ENCODE measurements at regions not wholly inside any gene's neighbourhood (a gene's known extent, or its start where the extent isn't known, plus 50 kb on each side); places are given as distances from the start of the nearest gene placed in this dataset.
A peak's percentile ranks its signal among the peaks of the same experiment; 100 is the strongest.

- Histone ChIP-seq H3K36me3 (replicated peaks; ENCODE audit: insufficient read depth, low read depth) (no peaks in the 10 kb centered on the region), H3K4me2 (no peak overlapping the region), H3K27me3 (no peaks in the 10 kb centered on the region), H2AFZ (no peak overlapping the region), H4K20me1 (ENCODE audit: insufficient read depth, poor library complexity, severe bottlenecking) (no peaks in the 10 kb centered on the region), H3K9me3 (ENCODE audit: low read depth) (no peaks in the 10 kb centered on the region), H3K9me2 (replicated peaks; ENCODE audit: insufficient read depth) (no peaks in the 10 kb centered on the region), H3K4me1 (ENCODE audit: insufficient read depth) (no peaks in the 10 kb centered on the region), H3K4me3 (no peak overlapping the region), H3K79me2 (no peaks in the 10 kb centered on the region), H3K27ac (no peak overlapping the region)
- 91% methylated on average over 14 of the region's 14 CpGs for WGBS (ENCODE audit: low lambda C conversion rate, missing lambda C conversion rate)
- TF ChIP-seq EZH2phosphoT487 (IDR thresholded peaks at IDR 0.05; ENCODE audit: low read depth, severe bottlenecking, unreplicated experiment) (no peak), EZH2 (IDR thresholded peaks at IDR 0.05; ENCODE audit: borderline replicate concordance) (no peak), CTCF (IDR thresholded peaks at IDR 0.05; ENCODE audit: poor library complexity) (no peak)
- no peak for DNase-seq (ENCODE audit: low spot score)
These were observed 76.3 kb downstream of the RTP5 start for GRCh38 chr2:241945803-241946202.

DNA sequence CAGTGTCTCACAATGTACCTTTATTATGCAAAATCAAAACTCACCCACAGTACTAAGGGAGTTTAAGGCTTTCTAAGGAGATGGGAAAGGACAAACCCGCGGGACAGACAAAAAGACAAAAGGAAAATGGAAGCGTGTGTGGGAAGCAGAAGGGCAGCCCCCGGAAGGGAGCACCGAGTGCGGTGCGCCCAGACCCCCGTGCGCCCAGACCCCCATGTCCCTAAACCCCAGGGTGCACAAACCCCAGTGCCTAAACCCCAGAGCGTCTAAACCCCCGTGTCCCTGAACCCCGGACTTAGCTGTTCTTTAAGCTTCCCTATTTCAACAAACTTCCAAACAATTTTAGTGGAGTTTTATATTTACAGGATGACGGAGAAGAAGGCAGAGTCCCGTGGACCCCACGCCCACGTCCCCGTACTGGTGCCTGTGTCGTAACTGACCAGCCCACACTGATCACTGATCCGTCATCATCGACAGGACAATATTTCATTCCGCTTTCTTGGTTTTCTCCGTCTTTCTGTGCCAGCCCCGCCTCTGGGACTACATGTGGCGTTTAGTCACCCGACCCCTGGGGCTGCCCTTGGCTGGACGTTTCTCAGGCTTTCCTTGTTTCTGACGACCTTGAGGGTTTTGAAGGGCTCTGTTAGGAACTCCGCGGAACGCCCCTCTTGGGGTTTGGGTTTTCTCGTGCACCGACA, 76.9 kb downstream of the RTP5 start:
- no peak for TF ChIP-seq EZH2 (IDR thresholded peaks at IDR 0.05; ENCODE audit: borderline replicate concordance)
- TF ChIP-seq CTCF (IDR thresholded peaks at IDR 0.05; ENCODE audit: poor library complexity), result no peak
- no peak for TF ChIP-seq EZH2phosphoT487 (IDR thresholded peaks at IDR 0.05; ENCODE audit: low read depth, severe bottlenecking, unreplicated experiment)
- no peak for DNase-seq (ENCODE audit: low spot score)
- Histone ChIP-seq H3K36me3 (replicated peaks; ENCODE audit: insufficient read depth, low read depth) (no peaks in the 10 kb centered on the region), H4K20me1 (ENCODE audit: insufficient read depth, poor library complexity, severe bottlenecking) (no peaks in the 10 kb centered on the region), H3K9me2 (replicated peaks; ENCODE audit: insufficient read depth) (no peaks in the 10 kb centered on the region), H3K9me3 (ENCODE audit: low read depth) (no peaks in the 10 kb centered on the region), H2AFZ (no peak overlapping the region), H3K27ac (no peak overlapping the region), H3K4me3 (no peak overlapping the region), H3K27me3 (no peaks in the 10 kb centered on the region), H3K4me2 (peak overlapping the region; percentile 37), H3K79me2 (no peaks in the 10 kb centered on the region), H3K4me1 (ENCODE audit: insufficient read depth) (peaks cover 3% of the 10 kb centered on the region)
- 76% methylated on average over 32 of the region's 32 CpGs for WGBS (ENCODE audit: low lambda C conversion rate, missing lambda C conversion rate)

DNA sequence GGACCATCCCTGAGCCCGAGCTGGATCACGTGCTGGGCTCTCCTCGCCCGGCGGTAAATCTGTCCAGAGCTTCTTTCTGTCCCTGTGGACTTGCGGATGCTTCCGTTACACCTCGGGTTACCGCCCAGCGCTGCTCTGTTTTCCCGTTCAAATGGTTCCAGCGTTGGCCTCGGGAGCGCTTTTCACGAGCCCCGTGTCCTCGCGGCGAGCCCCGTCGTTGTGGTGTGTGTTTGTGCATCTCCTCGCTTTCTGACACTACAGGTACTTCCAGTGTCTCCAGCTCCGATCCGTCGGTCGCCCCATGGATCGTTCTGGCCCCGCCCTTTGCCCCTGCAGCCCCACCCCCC, 77.4 kb downstream of the RTP5 start:
- H3K4me2 ChIP-seq, result peak overlapping the region; percentile 37
- no peaks in the 10 kb centered on the region for H3K9me3 ChIP-seq (ENCODE audit: low read depth)
- no peaks in the 10 kb centered on the region for H3K27me3 ChIP-seq
- H3K9me2 ChIP-seq (replicated peaks; ENCODE audit: insufficient read depth), result no peaks in the 10 kb centered on the region
- H2AFZ ChIP-seq, result no peak overlapping the region
- no peaks in the 10 kb centered on the region for H4K20me1 ChIP-seq (ENCODE audit: insufficient read depth, poor library complexity, severe bottlenecking)
- no peak overlapping the region for H3K4me3 ChIP-seq
- no peaks in the 10 kb centered on the region for H3K79me2 ChIP-seq
- H3K27ac ChIP-seq, result no peak overlapping the region
- TF ChIP-seq CTCF (IDR thresholded peaks at IDR 0.05; ENCODE audit: poor library complexity), result no peak
- no peak for TF ChIP-seq EZH2 (IDR thresholded peaks at IDR 0.05; ENCODE audit: borderline replicate concordance)
- TF ChIP-seq EZH2phosphoT487 (IDR thresholded peaks at IDR 0.05; ENCODE audit: low read depth, severe bottlenecking, unreplicated experiment), result no peak
- WGBS (ENCODE audit: low lambda C conversion rate, missing lambda C conversion rate), result 69% methylated on average over 22 of the region's 28 CpGs
- H3K36me3 ChIP-seq (replicated peaks; ENCODE audit: insufficient read depth, low read depth), result no peaks in the 10 kb centered on the region
- peaks cover 3% of the 10 kb centered on the region for H3K4me1 ChIP-seq (ENCODE audit: insufficient read depth)
- DNase-seq (ENCODE audit: low spot score), result no peak
